Lower lobe of right lung (tissue), 2 donors: ENCODE measurements at regions not wholly inside any gene's neighbourhood (a gene's known extent, or its start where the extent isn't known, plus 50 kb on each side); places are given as distances from the start of the nearest gene placed in this dataset.

ENCODE experiments used
- ATAC-seq, 2 donors: fragments of 200-7000 bp; cut with Tn5 transposase; one replicate each; pipeline ENCODE4 v1.9.1; 2020 to 2022; ENCODE audit warnings: mild to moderate bottlenecking in 2 of 2, moderate library complexity in 2 of 2
- DNase-seq: peaks from one replicate; pipeline ENCODE4 v3.0.0-alpha.2; 2020
- H3K27ac ChIP-seq: fragments of 200-600 bp; one replicate; pipeline ENCODE4 v1.8.0; 2022
- H3K27me3 ChIP-seq: fragments of 200-600 bp; one replicate; pipeline ENCODE4 v1.8.0; 2022; ENCODE audit warnings: low read depth
- H3K36me3 ChIP-seq: fragments of 200-600 bp; one replicate; pipeline ENCODE4 v1.8.0; 2022; ENCODE audit warnings: mild to moderate bottlenecking
- H3K4me1 ChIP-seq: fragments of 200-600 bp; one replicate; pipeline ENCODE4 v1.8.0; 2022
- H3K4me3 ChIP-seq: fragments of 200-600 bp; one replicate; pipeline ENCODE4 v1.8.0; 2022; ENCODE audit warnings: mild to moderate bottlenecking
- H3K9me3 ChIP-seq: fragments of 200-600 bp; one replicate; pipeline ENCODE4 v1.8.0; 2022
- intact Hi-C: fragments of 100-400 bp; cut with DNase I; formaldehyde crosslinking; loops from one replicate; pipeline ENCODE4 v1.11.0; 2022
- TF ChIP-seq, protein P1 (sequence below): fragments of 200-600 bp; IDR thresholded peaks from one replicate; pipeline ENCODE4 v1.8.0; 2022; ENCODE audit warnings: antibody characterized with exemption, mild to moderate bottlenecking
- donor health status: DM: no; HTN: yes; CAD: no; lungs with severe emphysema.

DNA sequence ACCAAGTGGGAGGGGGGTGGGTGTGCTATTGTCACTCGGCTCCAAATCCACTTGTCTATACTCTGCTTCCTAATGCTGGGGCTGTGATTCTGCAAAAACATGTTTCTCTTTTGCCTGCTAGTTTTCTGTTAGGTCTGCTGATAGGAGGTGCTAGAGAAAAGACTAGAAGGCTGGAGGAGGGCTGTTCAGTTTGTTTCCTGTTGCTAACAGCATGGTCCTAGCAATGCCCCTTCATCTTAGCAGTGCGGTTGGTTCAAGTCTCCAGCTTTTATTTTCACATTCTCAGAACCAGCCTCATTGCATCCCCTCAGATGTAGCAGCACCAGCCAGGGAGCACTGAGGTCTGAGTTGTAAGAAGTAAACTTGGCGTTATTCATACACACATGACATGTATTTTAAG, 310.2 kb downstream of the YTHDC2 start:
- TF ChIP-seq, protein P1, sequence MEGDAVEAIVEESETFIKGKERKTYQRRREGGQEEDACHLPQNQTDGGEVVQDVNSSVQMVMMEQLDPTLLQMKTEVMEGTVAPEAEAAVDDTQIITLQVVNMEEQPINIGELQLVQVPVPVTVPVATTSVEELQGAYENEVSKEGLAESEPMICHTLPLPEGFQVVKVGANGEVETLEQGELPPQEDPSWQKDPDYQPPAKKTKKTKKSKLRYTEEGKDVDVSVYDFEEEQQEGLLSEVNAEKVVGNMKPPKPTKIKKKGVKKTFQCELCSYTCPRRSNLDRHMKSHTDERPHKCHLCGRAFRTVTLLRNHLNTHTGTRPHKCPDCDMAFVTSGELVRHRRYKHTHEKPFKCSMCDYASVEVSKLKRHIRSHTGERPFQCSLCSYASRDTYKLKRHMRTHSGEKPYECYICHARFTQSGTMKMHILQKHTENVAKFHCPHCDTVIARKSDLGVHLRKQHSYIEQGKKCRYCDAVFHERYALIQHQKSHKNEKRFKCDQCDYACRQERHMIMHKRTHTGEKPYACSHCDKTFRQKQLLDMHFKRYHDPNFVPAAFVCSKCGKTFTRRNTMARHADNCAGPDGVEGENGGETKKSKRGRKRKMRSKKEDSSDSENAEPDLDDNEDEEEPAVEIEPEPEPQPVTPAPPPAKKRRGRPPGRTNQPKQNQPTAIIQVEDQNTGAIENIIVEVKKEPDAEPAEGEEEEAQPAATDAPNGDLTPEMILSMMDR = no peak

DNA sequence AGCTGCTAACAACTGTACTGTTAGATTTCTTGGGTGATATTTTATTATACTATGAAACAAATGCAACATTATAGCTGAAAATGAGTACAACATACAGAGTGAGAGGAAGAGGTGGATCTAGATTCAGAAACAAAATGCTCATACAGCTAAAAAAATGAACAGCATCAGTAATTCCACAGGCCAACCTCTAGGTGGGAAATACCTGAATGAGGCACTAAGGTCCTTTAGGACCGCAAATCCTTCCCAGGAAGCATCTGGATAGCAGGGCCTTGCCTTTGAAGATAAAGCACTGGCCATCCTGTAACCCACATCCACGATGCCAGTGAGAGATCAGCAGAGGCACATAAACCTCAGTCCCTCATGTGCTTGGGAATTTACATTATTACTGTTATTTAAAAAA, 310.8 kb downstream of the YTHDC2 start:
- ATAC-seq = no peak
- TF ChIP-seq, protein P1 = no peak
- Histone ChIP-seq H3K4me1 (no peaks in the 10 kb centered on the region), H3K27ac (no peak overlapping the region), H3K27me3 (no peaks in the 10 kb centered on the region), H3K36me3 (no peaks in the 10 kb centered on the region), H3K4me3 (no peak overlapping the region), H3K9me3 (no peaks in the 10 kb centered on the region)
- intact Hi-C loops = no loop called here
- DNase-seq = no peak

More for the DNA sequence above, 310.2 kb downstream of the YTHDC2 start:
- ATAC-seq (no peak), DNase-seq (no peak)
- no peaks in the 10 kb centered on the region for H3K36me3 ChIP-seq
- H3K4me1 ChIP-seq = no peaks in the 10 kb centered on the region
- intact Hi-C loops = no loop called here
- H3K9me3 ChIP-seq = no peaks in the 10 kb centered on the region
- no peak overlapping the region for H3K4me3 ChIP-seq
- H3K27me3 ChIP-seq = no peaks in the 10 kb centered on the region
- no peak overlapping the region for H3K27ac ChIP-seq

DNA sequence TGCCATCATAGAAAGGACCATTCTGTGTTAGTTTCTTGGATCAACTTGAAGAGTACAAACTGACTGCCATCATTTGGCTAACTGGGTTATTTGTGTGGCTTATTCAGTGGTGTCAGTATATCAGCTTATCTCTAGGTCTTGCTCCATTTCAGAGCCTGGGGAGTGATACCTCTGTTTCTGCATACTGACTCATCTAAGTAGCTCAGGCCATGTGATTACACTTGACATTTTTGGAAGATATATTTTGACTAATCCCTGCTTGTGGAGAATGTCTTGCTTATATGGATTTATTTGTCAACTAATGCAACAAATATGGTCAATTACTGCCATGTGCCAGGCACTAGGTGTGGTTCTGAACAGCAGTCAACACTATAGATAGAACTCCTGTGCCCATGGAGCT, 311.7 kb downstream of the YTHDC2 start:
- TF ChIP-seq, protein P1 = no peak
- Histone ChIP-seq H3K36me3 (no peaks in the 10 kb centered on the region), H3K27me3 (no peaks in the 10 kb centered on the region), H3K9me3 (no peaks in the 10 kb centered on the region), H3K27ac (no peak overlapping the region), H3K4me3 (no peak overlapping the region), H3K4me1 (no peaks in the 10 kb centered on the region)
- DNase-seq (no peak), ATAC-seq (no peak)
- intact Hi-C loops = no loop called here

DNA sequence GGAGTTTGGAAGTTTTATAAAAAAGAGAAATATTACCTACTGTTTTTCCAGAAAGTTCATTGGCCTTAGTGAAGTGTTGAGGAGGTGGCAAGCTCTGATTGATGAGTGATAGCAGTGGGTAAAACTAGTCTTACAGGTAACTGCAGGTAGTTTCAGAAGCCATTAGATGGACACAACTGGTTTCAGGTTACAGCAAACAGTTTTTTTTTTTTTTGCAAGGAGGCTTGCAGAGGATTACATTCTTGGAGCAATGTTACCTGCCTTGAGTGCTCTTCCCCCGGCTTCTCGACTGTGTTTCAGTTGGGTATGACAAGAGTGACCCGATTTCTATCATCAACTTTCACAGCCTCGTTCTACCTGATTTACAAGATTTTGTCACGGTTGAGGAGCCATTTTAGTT, 333.4 kb downstream of the YTHDC2 start:
- ATAC-seq = no peak
- DNase-seq = no peak

DNA sequence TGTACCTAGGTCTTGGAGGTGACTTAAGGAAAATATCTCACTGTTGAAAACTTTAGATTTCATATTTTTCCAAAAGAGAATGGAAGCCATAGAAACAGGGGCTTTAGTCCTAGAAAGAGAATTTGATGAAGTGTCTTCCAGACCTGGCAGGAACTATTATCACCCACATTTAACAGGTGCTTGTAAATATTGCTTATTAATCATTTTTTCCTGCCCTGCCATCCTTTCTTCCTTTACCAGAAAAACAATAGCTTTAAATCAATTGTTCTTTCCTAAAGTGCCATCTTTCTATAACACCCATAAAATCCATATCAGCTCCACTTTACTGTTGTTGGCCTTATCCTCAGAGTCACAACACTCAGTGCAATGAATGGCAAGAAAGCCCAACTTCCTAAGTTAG, 350.9 kb downstream of the YTHDC2 start:
- ATAC-seq (no peak), DNase-seq (no peak)
- Histone ChIP-seq H3K4me3 (no peak overlapping the region), H3K27ac (no peak overlapping the region), H3K36me3 (no peaks in the 10 kb centered on the region), H3K27me3 (no peaks in the 10 kb centered on the region), H3K9me3 (no peaks in the 10 kb centered on the region), H3K4me1 (no peaks in the 10 kb centered on the region)
- intact Hi-C loops = no loop called here
- TF ChIP-seq, protein P1 = no peak

More for the DNA sequence above, 333.4 kb downstream of the YTHDC2 start:
- TF ChIP-seq, protein P1 = no peak
- Histone ChIP-seq H3K27me3 (no peaks in the 10 kb centered on the region), H3K27ac (no peak overlapping the region), H3K4me3 (no peak overlapping the region), H3K4me1 (no peaks in the 10 kb centered on the region), H3K9me3 (no peaks in the 10 kb centered on the region), H3K36me3 (no peaks in the 10 kb centered on the region)
- intact Hi-C loops = no loop called here

DNA sequence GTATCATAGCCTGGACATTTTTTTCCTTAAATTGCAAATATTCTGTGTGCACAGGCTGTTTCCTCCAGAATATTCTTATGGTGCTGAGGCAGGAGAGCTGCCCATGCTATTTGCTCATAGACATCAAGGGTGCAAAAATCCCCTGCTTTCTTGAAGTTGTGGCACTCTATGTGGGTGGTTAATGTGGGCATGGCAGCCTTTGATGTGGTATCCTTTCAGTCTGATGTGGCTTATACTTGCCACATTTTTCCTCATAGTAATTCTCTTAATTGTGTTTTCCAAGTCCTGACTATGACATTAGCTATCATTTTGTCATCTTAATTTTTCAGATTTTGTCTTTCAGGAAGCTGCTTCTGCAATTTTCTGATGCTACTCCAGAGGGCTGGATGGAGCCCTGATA, 353.3 kb downstream of the YTHDC2 start:
- no peak overlapping the region for H3K4me3 ChIP-seq
- TF ChIP-seq, protein P1 = no peak
- no peaks in the 10 kb centered on the region for H3K36me3 ChIP-seq
- no peak overlapping the region for H3K27ac ChIP-seq
- no peak for DNase-seq
- no peaks in the 10 kb centered on the region for H3K9me3 ChIP-seq
- H3K4me1 ChIP-seq = no peaks in the 10 kb centered on the region
- no peaks in the 10 kb centered on the region for H3K27me3 ChIP-seq
- no peak for ATAC-seq
- intact Hi-C loops = no loop called here
